Tibial artery (tissue), 4 donors: ENCODE measurements at regions not wholly inside any gene's neighbourhood (a gene's known extent, or its start where the extent isn't known, plus 50 kb on each side); places are given as distances from the start of the nearest gene placed in this dataset.

Experiments used
- DNase-seq, 2 donors: peaks; one replicate each; pipeline ENCODE4 v3.0.0-alpha.2; 2019
- H3K27ac ChIP-seq, 2 donors: fragments of 200-600 bp; sonication (generic) in 1 of 2; 1 replicate in 1 of 2; 2 replicates in 1 of 2; pipeline ENCODE4 v1.5.1; 2018 to 2019; ENCODE audit warnings: mild to moderate bottlenecking in 1 of 2
- H3K27me3 ChIP-seq, 2 donors: fragments of 200-600 bp; sonication (generic) in 1 of 2; one replicate each; pipeline versions ENCODE4 v1.5.1 to v1.6.0; 2016 to 2019
- H3K36me3 ChIP-seq, 3 donors: fragments of 200-600 bp; sonication (generic) in 2 of 3; one replicate each; pipeline ENCODE4 v1.5.1; 2016 to 2019; ENCODE audit warnings: mild to moderate bottlenecking in 2 of 3
- H3K4me1 ChIP-seq, 4 donors: fragments of 200-600 bp; sonication (generic) in 2 of 4; 1 replicate in 3 of 4; 2 replicates in 1 of 4; pipeline ENCODE4 v1.5.1; 2016 to 2019
- H3K4me3 ChIP-seq, 2 donors: fragments of 200-600 bp; sonication (generic) in 1 of 2; 1 replicate in 1 of 2; 2 replicates in 1 of 2; pipeline ENCODE4 v1.5.1; 2018 to 2019; ENCODE audit warnings: mild to moderate bottlenecking in 2 of 2
- H3K9me3 ChIP-seq, 3 donors: fragments of 200-600 bp; sonication (generic) in 1 of 3; one replicate each; pipeline ENCODE4 v1.5.1; 2016 to 2019
- intact Hi-C: fragments of 100-400 bp; cut with DNase I; formaldehyde crosslinking; loops from one replicate; pipeline ENCODE4 v1.15.0; 2023; ENCODE audit warnings: low total_unique reads
- TF ChIP-seq, protein P1 (sequence below), 2 experiments: fragments of 200-600 bp in 1 of 2; fragments of 450-650 bp in 1 of 2; IDR thresholded peaks; one replicate each; pipeline ENCODE4 v1.5.1; 2017 to 2019; ENCODE audit warnings: antibody characterized with exemption in 2 of 2, mild to moderate bottlenecking in 1 of 2, moderate library complexity in 1 of 2

GRCh38 chr12:43285159-43285598 is 266.8 kb downstream of the ADAMTS20 start:
- Histone ChIP-seq H3K4me3 (no peak overlapping the region), H3K4me1 (no peaks in the 10 kb centered on the region), H3K36me3 (no peaks in the 10 kb centered on the region), H3K9me3 (no peaks in the 10 kb centered on the region), H3K27me3 (no peaks in the 10 kb centered on the region), H3K27ac (no peak overlapping the region)
- TF ChIP-seq, protein P1, sequence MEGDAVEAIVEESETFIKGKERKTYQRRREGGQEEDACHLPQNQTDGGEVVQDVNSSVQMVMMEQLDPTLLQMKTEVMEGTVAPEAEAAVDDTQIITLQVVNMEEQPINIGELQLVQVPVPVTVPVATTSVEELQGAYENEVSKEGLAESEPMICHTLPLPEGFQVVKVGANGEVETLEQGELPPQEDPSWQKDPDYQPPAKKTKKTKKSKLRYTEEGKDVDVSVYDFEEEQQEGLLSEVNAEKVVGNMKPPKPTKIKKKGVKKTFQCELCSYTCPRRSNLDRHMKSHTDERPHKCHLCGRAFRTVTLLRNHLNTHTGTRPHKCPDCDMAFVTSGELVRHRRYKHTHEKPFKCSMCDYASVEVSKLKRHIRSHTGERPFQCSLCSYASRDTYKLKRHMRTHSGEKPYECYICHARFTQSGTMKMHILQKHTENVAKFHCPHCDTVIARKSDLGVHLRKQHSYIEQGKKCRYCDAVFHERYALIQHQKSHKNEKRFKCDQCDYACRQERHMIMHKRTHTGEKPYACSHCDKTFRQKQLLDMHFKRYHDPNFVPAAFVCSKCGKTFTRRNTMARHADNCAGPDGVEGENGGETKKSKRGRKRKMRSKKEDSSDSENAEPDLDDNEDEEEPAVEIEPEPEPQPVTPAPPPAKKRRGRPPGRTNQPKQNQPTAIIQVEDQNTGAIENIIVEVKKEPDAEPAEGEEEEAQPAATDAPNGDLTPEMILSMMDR (IDR thresholded peaks at IDR 0.05): no peak
- intact Hi-C loops: no loop called here
- no peak for DNase-seq

GRCh38 chr12:43284486-43285158 is 267.4 kb downstream of the ADAMTS20 start:
- H3K27me3 ChIP-seq: no peaks in the 10 kb centered on the region
- no peaks in the 10 kb centered on the region for H3K9me3 ChIP-seq
- no peaks in the 10 kb centered on the region for H3K36me3 ChIP-seq
- H3K4me1 ChIP-seq: no peaks in the 10 kb centered on the region
- no peak for DNase-seq
- intact Hi-C loops: no loop called here
- TF ChIP-seq, protein P1 (IDR thresholded peaks at IDR 0.05): no peak
- H3K27ac ChIP-seq: no peak overlapping the region
- no peak overlapping the region for H3K4me3 ChIP-seq

DNA sequence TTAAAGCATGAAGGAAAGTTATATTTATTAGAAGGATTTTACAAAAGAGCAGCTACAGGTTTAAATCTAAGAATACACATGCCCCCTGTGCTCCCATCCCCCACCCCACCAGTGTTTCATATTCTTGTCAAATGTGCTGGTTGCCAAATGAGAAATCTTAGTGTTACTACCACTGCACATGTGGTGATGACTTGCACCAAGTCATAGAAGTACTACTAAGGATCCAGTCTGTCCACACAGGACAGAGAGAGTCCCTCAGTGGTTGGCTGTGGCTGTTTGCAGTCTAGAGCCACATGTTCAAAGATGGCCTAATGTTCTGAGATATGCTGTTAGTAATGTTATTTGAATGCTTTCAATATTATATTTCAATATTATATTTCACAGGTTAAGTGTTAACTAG is 268.8 kb downstream of the ADAMTS20 start:
- intact Hi-C loops: no loop called here

DNA sequence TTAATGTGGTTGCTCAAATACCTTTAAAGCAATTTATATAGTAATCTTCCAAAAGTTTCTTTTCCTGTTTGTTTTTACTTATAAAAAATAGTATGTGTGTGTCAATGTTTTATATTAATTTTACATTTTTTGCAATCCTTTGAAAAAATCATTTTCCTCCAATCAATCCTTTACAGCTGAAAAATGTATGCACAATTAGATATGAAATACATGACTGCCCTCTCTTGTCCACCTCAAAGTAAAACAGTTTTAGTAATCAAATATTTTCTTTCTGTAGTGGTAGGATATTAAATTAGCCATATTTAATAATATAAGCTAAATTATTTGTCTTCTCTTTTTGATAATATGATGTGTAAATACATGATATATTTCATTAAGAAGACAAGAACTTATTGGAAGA is 269.9 kb downstream of the ADAMTS20 start:
- H3K27ac ChIP-seq: no peak overlapping the region
- intact Hi-C loops: no loop called here
- TF ChIP-seq, protein P1 (IDR thresholded peaks at IDR 0.05): peak in 1 of 2 experiments; percentile 8
- no peaks in the 10 kb centered on the region for H3K27me3 ChIP-seq
- H3K36me3 ChIP-seq: no peaks in the 10 kb centered on the region
- no peaks in the 10 kb centered on the region for H3K4me1 ChIP-seq
- no peak overlapping the region for H3K4me3 ChIP-seq
- no peak for DNase-seq
- no peaks in the 10 kb centered on the region for H3K9me3 ChIP-seq

More for the DNA sequence above, 268.8 kb downstream of the ADAMTS20 start:
- Histone ChIP-seq H3K9me3 (no peaks in the 10 kb centered on the region), H3K27me3 (no peaks in the 10 kb centered on the region), H3K4me1 (no peaks in the 10 kb centered on the region), H3K36me3 (no peaks in the 10 kb centered on the region), H3K4me3 (no peak overlapping the region), H3K27ac (no peak overlapping the region)
- no peak for DNase-seq
- TF ChIP-seq, protein P1 (IDR thresholded peaks at IDR 0.05): no peak

DNA sequence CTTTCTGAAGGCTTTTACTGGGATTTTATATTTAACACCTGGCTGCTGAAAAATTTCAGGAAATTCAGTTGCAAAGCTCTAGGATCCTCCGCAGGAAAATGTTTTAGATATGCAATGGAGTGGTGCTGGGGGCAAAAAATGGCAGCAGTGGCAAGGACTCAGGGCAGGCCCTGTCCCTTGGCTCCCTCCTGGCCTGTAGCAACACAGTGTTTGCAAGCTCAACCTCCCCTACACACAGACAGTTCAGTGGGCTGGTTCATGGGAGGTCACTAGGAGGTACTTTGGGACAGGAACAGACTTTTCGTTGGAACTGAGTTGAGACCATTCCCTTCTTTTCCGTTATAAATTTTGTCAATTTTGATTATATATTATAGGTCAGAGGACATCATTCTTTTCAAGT is 270.4 kb downstream of the ADAMTS20 start:
- no peak overlapping the region for H3K4me3 ChIP-seq
- DNase-seq: no peak
- H3K36me3 ChIP-seq: no peaks in the 10 kb centered on the region
- no peaks in the 10 kb centered on the region for H3K9me3 ChIP-seq
- no peak overlapping the region for H3K27ac ChIP-seq
- TF ChIP-seq, protein P1 (IDR thresholded peaks at IDR 0.05): no peak
- H3K4me1 ChIP-seq: no peaks in the 10 kb centered on the region
- intact Hi-C loops: no loop called here
- no peaks in the 10 kb centered on the region for H3K27me3 ChIP-seq

DNA sequence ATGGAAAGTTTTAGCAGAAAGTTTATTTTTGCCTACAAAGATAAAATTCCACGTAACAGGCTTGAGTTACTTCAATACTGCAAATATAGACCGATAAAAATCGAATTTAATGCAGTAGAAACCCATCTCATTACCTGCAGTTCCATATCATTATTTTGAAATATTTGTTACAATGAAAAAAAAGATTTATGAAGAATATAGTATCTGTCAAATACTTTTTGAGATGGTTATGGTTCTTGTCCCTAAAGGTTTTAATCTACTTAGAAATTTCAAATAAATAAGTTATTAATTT is 273.5 kb downstream of the ADAMTS20 start:
- no peaks in the 10 kb centered on the region for H3K9me3 ChIP-seq
- intact Hi-C loops: no loop called here
- no peaks in the 10 kb centered on the region for H3K4me1 ChIP-seq
- DNase-seq: no peak
- H3K27me3 ChIP-seq: no peaks in the 10 kb centered on the region
- no peak overlapping the region for H3K4me3 ChIP-seq
- no peak overlapping the region for H3K27ac ChIP-seq
- TF ChIP-seq, protein P1 (IDR thresholded peaks at IDR 0.05): no peak
- no peaks in the 10 kb centered on the region for H3K36me3 ChIP-seq
